ENCODE measurements at regions not wholly inside any gene's neighbourhood (a gene's known extent, or its start where the extent isn't known, plus 50 kb on each side); places are given as distances from the start of the nearest gene placed in this dataset.

DNA sequence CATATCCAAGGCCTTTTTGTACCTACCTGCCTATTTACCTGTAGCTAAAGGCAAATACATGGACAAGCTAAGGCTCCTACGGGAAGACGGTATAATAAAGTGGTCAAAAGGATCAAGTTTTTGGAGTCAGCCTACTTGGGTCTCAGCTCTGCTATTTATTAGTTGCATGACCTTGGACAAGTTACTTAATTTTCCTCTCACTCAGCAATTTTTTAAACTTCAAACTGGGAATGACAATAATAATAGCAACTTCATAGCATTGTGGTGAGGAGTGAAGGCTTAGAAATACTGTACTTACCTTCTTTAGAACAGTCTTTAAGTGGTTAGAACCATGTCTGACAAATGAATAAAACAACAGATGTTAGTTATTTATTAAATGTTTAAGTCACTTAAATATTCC is 60.2 kb upstream of the SLC35F3 start:
- Histone ChIP-seq H3K4me2 (ENCODE audit: low read depth, low read length) (no peak overlapping the region), H3K9ac (ENCODE audit: low read length) (no peak overlapping the region), H3K4me1 (ENCODE audit: low read length) (no peaks in the 10 kb centered on the region), H3K36me3 (replicated peaks; ENCODE audit: insufficient read depth, low read length) (no peaks in the 10 kb centered on the region), H3F3A (ENCODE audit: insufficient read depth, low read length) (no peaks in the 10 kb centered on the region), H3K9me2 (replicated peaks; ENCODE audit: insufficient read depth, low read length) (no peaks in the 10 kb centered on the region), H4K20me1 (ENCODE audit: insufficient read depth, low read length) (no peaks in the 10 kb centered on the region), H3K79me2 (ENCODE audit: low read length) (no peaks in the 10 kb centered on the region), H2AFZ (ENCODE audit: low read length) (no peak overlapping the region), H3K27ac (ENCODE audit: low read length) (no peak overlapping the region), H3K9me3 (replicated peaks; ENCODE audit: insufficient read depth, low read length) (no peaks in the 10 kb centered on the region), H3K27me3 (replicated peaks; ENCODE audit: insufficient read depth, low read length) (no peaks in the 10 kb centered on the region), H3K4me3 (ENCODE audit: low read length) (no peak overlapping the region)
- TF ChIP-seq EZH2phosphoT487 (IDR thresholded peaks at IDR 0.05; ENCODE audit: low read length), result no peak
- TF ChIP-seq EZH2 (optimal IDR thresholded peaks at IDR 0.05; ENCODE audit: low read depth, low read length), result no peak
- TF ChIP-seq, protein P1, sequence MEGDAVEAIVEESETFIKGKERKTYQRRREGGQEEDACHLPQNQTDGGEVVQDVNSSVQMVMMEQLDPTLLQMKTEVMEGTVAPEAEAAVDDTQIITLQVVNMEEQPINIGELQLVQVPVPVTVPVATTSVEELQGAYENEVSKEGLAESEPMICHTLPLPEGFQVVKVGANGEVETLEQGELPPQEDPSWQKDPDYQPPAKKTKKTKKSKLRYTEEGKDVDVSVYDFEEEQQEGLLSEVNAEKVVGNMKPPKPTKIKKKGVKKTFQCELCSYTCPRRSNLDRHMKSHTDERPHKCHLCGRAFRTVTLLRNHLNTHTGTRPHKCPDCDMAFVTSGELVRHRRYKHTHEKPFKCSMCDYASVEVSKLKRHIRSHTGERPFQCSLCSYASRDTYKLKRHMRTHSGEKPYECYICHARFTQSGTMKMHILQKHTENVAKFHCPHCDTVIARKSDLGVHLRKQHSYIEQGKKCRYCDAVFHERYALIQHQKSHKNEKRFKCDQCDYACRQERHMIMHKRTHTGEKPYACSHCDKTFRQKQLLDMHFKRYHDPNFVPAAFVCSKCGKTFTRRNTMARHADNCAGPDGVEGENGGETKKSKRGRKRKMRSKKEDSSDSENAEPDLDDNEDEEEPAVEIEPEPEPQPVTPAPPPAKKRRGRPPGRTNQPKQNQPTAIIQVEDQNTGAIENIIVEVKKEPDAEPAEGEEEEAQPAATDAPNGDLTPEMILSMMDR (IDR thresholded peaks at IDR 0.05; ENCODE audit: low read length), result no peak
- no peak for DNase-seq

DNA sequence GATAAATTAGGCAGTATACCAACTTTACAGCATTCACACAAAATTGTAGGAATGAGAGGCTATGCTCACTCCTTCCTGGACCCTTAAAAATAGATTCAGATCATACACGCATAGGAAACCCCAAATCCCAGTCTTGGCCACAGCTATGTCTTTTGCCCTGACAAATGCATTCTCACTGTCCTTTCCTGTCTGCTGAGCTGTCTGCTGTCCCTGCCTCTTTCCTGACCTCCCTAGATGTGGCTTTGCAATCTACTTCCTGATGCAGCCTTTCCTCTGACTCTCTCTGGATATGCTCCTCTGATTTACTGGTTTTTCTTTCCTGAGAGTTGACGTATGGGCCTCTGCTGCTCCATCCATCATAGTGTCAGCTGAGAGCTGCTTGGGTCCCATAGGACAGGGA is 59.8 kb upstream of the SLC35F3 start:
- no peak overlapping the region for H3K4me3 ChIP-seq (ENCODE audit: low read length)
- H3K9me3 ChIP-seq (replicated peaks; ENCODE audit: insufficient read depth, low read length), result no peaks in the 10 kb centered on the region
- no peak overlapping the region for H3K27ac ChIP-seq (ENCODE audit: low read length)
- no peaks in the 10 kb centered on the region for H3K4me1 ChIP-seq (ENCODE audit: low read length)
- no peak overlapping the region for H3K9ac ChIP-seq (ENCODE audit: low read length)
- H3K36me3 ChIP-seq (replicated peaks; ENCODE audit: insufficient read depth, low read length), result no peaks in the 10 kb centered on the region
- no peak for TF ChIP-seq EZH2phosphoT487 (IDR thresholded peaks at IDR 0.05; ENCODE audit: low read length)
- no peak for TF ChIP-seq EZH2 (optimal IDR thresholded peaks at IDR 0.05; ENCODE audit: low read depth, low read length)
- TF ChIP-seq, protein P1 (IDR thresholded peaks at IDR 0.05; ENCODE audit: low read length), result no peak
- no peaks in the 10 kb centered on the region for H4K20me1 ChIP-seq (ENCODE audit: insufficient read depth, low read length)
- H2AFZ ChIP-seq (ENCODE audit: low read length), result no peak overlapping the region
- no peaks in the 10 kb centered on the region for H3K27me3 ChIP-seq (replicated peaks; ENCODE audit: insufficient read depth, low read length)
- no peak overlapping the region for H3K4me2 ChIP-seq (ENCODE audit: low read depth, low read length)
- H3K9me2 ChIP-seq (replicated peaks; ENCODE audit: insufficient read depth, low read length), result no peaks in the 10 kb centered on the region
- DNase-seq, result no peak
- H3F3A ChIP-seq (ENCODE audit: insufficient read depth, low read length), result no peaks in the 10 kb centered on the region
- no peaks in the 10 kb centered on the region for H3K79me2 ChIP-seq (ENCODE audit: low read length)
